H9 (cell line): ENCODE measurements at regions not wholly inside any gene's neighbourhood (a gene's known extent, or its start where the extent isn't known, plus 50 kb on each side); places are given as distances from the start of the nearest gene placed in this dataset.

ENCODE experiments used
- DNase-seq: peaks from one replicate; pipeline ENCODE4 v3.0.0-alpha.2; 2017
- H2AFZ ChIP-seq: one replicate; pipeline ENCODE4 v1.6.1; 2013; ENCODE audit warnings: mild to moderate bottlenecking, low read length, control low read depth, moderate library complexity
- H2AK5ac ChIP-seq: 2 replicates; pipeline ENCODE4 v1.6.1; 2013; ENCODE audit warnings: low read length, control low read depth, mixed read lengths; ENCODE audit not compliant: insufficient read length
- H2BK120ac ChIP-seq: one replicate; pipeline ENCODE4 v1.6.1; 2013; ENCODE audit warnings: low read depth, mild to moderate bottlenecking, low read length, control low read depth, inconsistent platforms; ENCODE audit not compliant: poor library complexity, severe bottlenecking
- H2BK12ac ChIP-seq: 2 replicates; pipeline ENCODE4 v1.6.1; 2013; ENCODE audit warnings: low read length, control low read depth, mixed read lengths, low read depth; ENCODE audit not compliant: insufficient read length
- H2BK15ac ChIP-seq: 2 replicates; pipeline ENCODE4 v1.6.1; 2013; ENCODE audit warnings: low read depth, low read length, control low read depth
- H2BK20ac ChIP-seq: one replicate; pipeline ENCODE4 v1.6.1; 2013; ENCODE audit warnings: low read depth, mild to moderate bottlenecking, low read length, control low read depth, inconsistent platforms; ENCODE audit not compliant: poor library complexity, severe bottlenecking
- H2BK5ac ChIP-seq: 2 replicates; pipeline ENCODE4 v1.6.1; 2013; ENCODE audit warnings: low read length, control low read depth, mixed read lengths; ENCODE audit not compliant: insufficient read length
- H3K14ac ChIP-seq: 2 replicates; pipeline ENCODE4 v1.6.1; 2013; ENCODE audit warnings: low read length, control low read depth; ENCODE audit not compliant: insufficient read depth
- H3K18ac ChIP-seq: 2 replicates; pipeline ENCODE4 v1.6.1; 2013; ENCODE audit warnings: low read depth, mild to moderate bottlenecking, mixed read lengths, low read length, control low read depth; ENCODE audit not compliant: insufficient read length
- H3K23ac ChIP-seq: 2 replicates; pipeline ENCODE4 v1.6.1; 2013; ENCODE audit warnings: low read length, control low read depth, mixed read lengths, low read depth; ENCODE audit not compliant: insufficient read length
- H3K23me2 ChIP-seq: 2 replicates; pipeline ENCODE4 v1.6.1; 2013; ENCODE audit warnings: low read depth, mild to moderate bottlenecking, mixed read lengths, low read length, control low read depth; ENCODE audit not compliant: insufficient read length, poor library complexity, severe bottlenecking
- H3K27ac ChIP-seq: 2 replicates; pipeline ENCODE4 v1.5.1; 2013; ENCODE audit warnings: low read length, control low read depth, mixed read lengths, low read depth; ENCODE audit not compliant: insufficient read length
- H3K27me3 ChIP-seq: 2 replicates; pipeline ENCODE4 v1.6.1; 2013; ENCODE audit warnings: low read length, control low read depth, inconsistent platforms; ENCODE audit not compliant: insufficient read depth
- H3K4ac ChIP-seq: 2 replicates; pipeline ENCODE4 v1.6.1; 2013; ENCODE audit warnings: low read depth, mild to moderate bottlenecking, control low read depth, inconsistent platforms, low read length, moderate library complexity
- H3K4me1 ChIP-seq: 2 replicates; pipeline ENCODE4 v1.6.1; 2013; ENCODE audit warnings: low read length, control low read depth, inconsistent platforms; ENCODE audit not compliant: insufficient read depth
- H3K4me2 ChIP-seq: 2 replicates; pipeline ENCODE4 v1.6.1; 2013; ENCODE audit warnings: low read length, control low read depth, mixed read lengths; ENCODE audit not compliant: insufficient read length, insufficient read depth
- H3K56ac ChIP-seq: 2 replicates; pipeline ENCODE4 v1.6.1; 2013; ENCODE audit warnings: low read depth, mild to moderate bottlenecking, mixed read lengths, low read length, control low read depth; ENCODE audit not compliant: insufficient read length
- H3K79me1 ChIP-seq: 2 replicates; pipeline ENCODE4 v1.6.1; 2013; ENCODE audit warnings: low read depth, mild to moderate bottlenecking, moderate library complexity, low read length, control low read depth, inconsistent platforms; ENCODE audit not compliant: insufficient read depth, poor library complexity, severe bottlenecking
- H3K79me2 ChIP-seq: 2 replicates; pipeline ENCODE4 v1.6.1; 2013; ENCODE audit warnings: low read length, control low read depth, inconsistent platforms; ENCODE audit not compliant: insufficient read depth
- H3K9ac ChIP-seq: 2 replicates; pipeline ENCODE4 v1.6.1; 2013; ENCODE audit warnings: low read length, control low read depth, mixed read lengths; ENCODE audit not compliant: insufficient read length; ENCODE audit errors: extremely low read depth
- H3K9me3 ChIP-seq: one replicate; pipeline ENCODE4 v1.6.1; 2013; ENCODE audit warnings: low read depth, low read length, inconsistent platforms; ENCODE audit not compliant: control insufficient read depth
- H3T11ph ChIP-seq: one replicate; pipeline ENCODE4 v1.6.1; 2013; ENCODE audit warnings: mild to moderate bottlenecking, low read length, control low read depth, inconsistent platforms
- H4K20me1 ChIP-seq: one replicate; pipeline ENCODE4 v1.6.1; 2013; ENCODE audit not compliant: control insufficient read depth, insufficient read length, insufficient read depth
- H4K5ac ChIP-seq: 2 replicates; pipeline ENCODE4 v1.6.1; 2013; ENCODE audit warnings: low read depth, mild to moderate bottlenecking, mixed read lengths, low read length, control low read depth; ENCODE audit not compliant: insufficient read length
- H4K8ac ChIP-seq: replicated peaks from 2 replicates; pipeline ENCODE4 v1.6.1; 2013; ENCODE audit warnings: low read length, control low read depth, mixed read lengths, low read depth; ENCODE audit not compliant: insufficient read length
- H4K91ac ChIP-seq: 2 replicates; pipeline ENCODE4 v1.6.1; 2013; ENCODE audit warnings: low read depth, mild to moderate bottlenecking, moderate library complexity, mixed read lengths, low read length, control low read depth; ENCODE audit not compliant: insufficient read length
- H3K27ac Mint-ChIP-seq, 3 experiments: 2 replicates in 2 of 3; 3 replicates in 1 of 3; pipeline ENCODE4 v1.8.0; 2020 to 2021; ENCODE audit warnings: mixed read lengths in 3 of 3, mild to moderate bottlenecking in 1 of 3, moderate library complexity in 1 of 3
- H3K27me3 Mint-ChIP-seq: 2 replicates; pipeline ENCODE4 v1.8.0; 2021; ENCODE audit warnings: low read depth, mild to moderate bottlenecking, moderate library complexity, mixed read lengths
- H3K36me3 Mint-ChIP-seq, 3 experiments: 2 replicates in 2 of 3; 3 replicates in 1 of 3; pipeline ENCODE4 v1.8.0; 2020 to 2021; ENCODE audit warnings: low read depth in 3 of 3, mixed read lengths in 3 of 3; ENCODE audit not compliant: insufficient read depth in 1 of 3
- H3K4me1 Mint-ChIP-seq, 2 experiments: 2 replicates each; pipeline ENCODE4 v1.8.0; 2020; ENCODE audit warnings: mixed read lengths in 2 of 2
- H3K4me3 Mint-ChIP-seq, 2 experiments: 2 replicates in 1 of 2; 3 replicates in 1 of 2; pipeline ENCODE4 v1.8.0; 2020 to 2021; ENCODE audit warnings: mild to moderate bottlenecking in 2 of 2, mixed read lengths in 2 of 2, moderate library complexity in 1 of 2
- H3K9me3 Mint-ChIP-seq, 2 experiments: 2 replicates in 1 of 2; 3 replicates in 1 of 2; pipeline ENCODE4 v1.8.0; 2020; ENCODE audit warnings: mild to moderate bottlenecking in 2 of 2, mixed read lengths in 2 of 2, moderate library complexity in 1 of 2
- CTCF ChIP-seq: fragments of 200-600 bp; sonication (generic); conservative IDR thresholded peaks from 3 replicates; pipeline ENCODE4 v1.8.0; 2021; ENCODE audit warnings: antibody characterized with exemption, mild to moderate bottlenecking
- WGBS: extraction: QIAGEN DNeasy Blood & Tissue Kit; methylation state at CpG from one replicate; pipeline ENCODE4 v1.1.7; 2013; ENCODE audit warnings: missing lambda C conversion rate, low lambda C conversion rate, mixed read lengths; ENCODE audit not compliant: insufficient read length; ENCODE audit errors: extremely low coverage; 5-methylcytosine and 5-hydroxymethylcytosine counted together

GRCh38 chr16:55145771-55146603, 178.0 kb upstream of the IRX6 start:
- no peak overlapping the region for H3K9ac ChIP-seq
- no peaks in the 10 kb centered on the region for H3K79me2 ChIP-seq
- H2BK12ac ChIP-seq, result no peak overlapping the region
- H4K8ac ChIP-seq, result no peak overlapping the region
- Mint-ChIP-seq H3K4me3 (no peak overlapping the region), H3K36me3 (no peaks in the 10 kb centered on the region), H3K27ac (no peak overlapping the region; a peak in 2 of 7 replicates), H3K27me3 (no peaks in the 10 kb centered on the region; the same call in 1 of the 2 replicates), H3K9me3 (peaks cover 4 to 5% of the 10 kb centered on the region in 2 experiments; a peak in 3 of 5 replicates), H3K4me1 (peaks cover 12 to 16% of the 10 kb centered on the region in 2 experiments)
- no peak overlapping the region for H3K14ac ChIP-seq
- no peaks in the 10 kb centered on the region for H3K79me1 ChIP-seq
- no peak overlapping the region for H3K18ac ChIP-seq
- H3K4me2 ChIP-seq, result no peak overlapping the region
- no peak overlapping the region for H2BK120ac ChIP-seq
- H3K4me1 ChIP-seq, result peaks cover 3% of the 10 kb centered on the region; the same call in 1 of the 2 replicates
- no peak overlapping the region for H2AK5ac ChIP-seq
- H3K27ac ChIP-seq, result no peak overlapping the region
- H3K56ac ChIP-seq, result no peak overlapping the region
- no peaks in the 10 kb centered on the region for H3K9me3 ChIP-seq
- no peaks in the 10 kb centered on the region for H4K20me1 ChIP-seq
- no peak overlapping the region for H4K91ac ChIP-seq
- H3K23me2 ChIP-seq, result no peaks in the 10 kb centered on the region
- H3K4ac ChIP-seq, result no peak overlapping the region
- H3K27me3 ChIP-seq, result no peaks in the 10 kb centered on the region
- no peak overlapping the region for H2BK15ac ChIP-seq
- H3T11ph ChIP-seq, result no peak overlapping the region
- H3K23ac ChIP-seq, result no peak overlapping the region
- no peak for TF ChIP-seq CTCF
- no peak overlapping the region for H2BK5ac ChIP-seq
- no peak overlapping the region for H4K5ac ChIP-seq
- no peak overlapping the region for H2BK20ac ChIP-seq
- no peak for DNase-seq
- no peak overlapping the region for H2AFZ ChIP-seq
- WGBS, result no CpG with 5 or more reads among the region's 2 CpGs
